OCI-LY1 (cell line): ENCODE measurements at regions not wholly inside any gene's neighbourhood (a gene's known extent, or its start where the extent isn't known, plus 50 kb on each side); places are given as distances from the start of the nearest gene placed in this dataset.

Experiments
- CTCF ChIP-seq: fragments of 200-600 bp; sonication (generic), shearing (Covaris generic); IDR thresholded peaks from 2 replicates; pipeline ENCODE4 v1.5.1; 2017; ENCODE audit warnings: mild to moderate bottlenecking, antibody characterized with exemption, low read length, moderate library complexity, mixed read lengths
- EZH2 ChIP-seq: fragments of 200-600 bp; sonication (generic), shearing (Covaris generic); IDR thresholded peaks from 2 replicates; pipeline ENCODE4 v1.8.0; 2017; ENCODE audit warnings: borderline replicate concordance, mixed run types, mild to moderate bottlenecking, antibody characterized with exemption, low read length, moderate library complexity, mixed read lengths

GRCh38 chr3:135871311-135871710 lies 94.2 kb upstream of the PPP2R3A start:
- TF ChIP-seq CTCF (no peak), EZH2 (no peak)
